MM.1S (cell line): ENCODE measurements at regions not wholly inside any gene's neighbourhood (a gene's known extent, or its start where the extent isn't known, plus 50 kb on each side); places are given as distances from the start of the nearest gene placed in this dataset.

Experiments used
- DNase-seq: peaks from one replicate; pipeline ENCODE4 v3.0.0-alpha.2; 2015
- H2AFZ ChIP-seq: fragments of 300-600 bp; sonication (generic); 2 replicates; pipeline ENCODE4 v1.6.0; 2016; ENCODE audit warnings: antibody characterized with exemption, low read length
- H3F3A ChIP-seq: fragments of 300-600 bp; sonication (generic); 2 replicates; pipeline ENCODE4 v1.6.1; 2016; ENCODE audit warnings: mild to moderate bottlenecking, antibody characterized with exemption, low read length, moderate library complexity, mixed read lengths; ENCODE audit not compliant: insufficient read depth
- H3K27ac ChIP-seq: fragments of 300-600 bp; sonication (generic); 2 replicates; pipeline ENCODE4 v1.5.1; 2016; ENCODE audit warnings: mild to moderate bottlenecking, low read length
- H3K27me3 ChIP-seq: fragments of 300-600 bp; sonication (generic); replicated peaks from 2 replicates; pipeline ENCODE4 v1.6.0; 2016; ENCODE audit warnings: low read length; ENCODE audit not compliant: insufficient read depth
- H3K36me3 ChIP-seq: fragments of 300-600 bp; sonication (generic); replicated peaks from 2 replicates; pipeline ENCODE4 v1.6.1; 2016; ENCODE audit warnings: mild to moderate bottlenecking, low read length, mixed read lengths; ENCODE audit not compliant: insufficient read depth
- H3K4me1 ChIP-seq: fragments of 300-600 bp; sonication (generic); 2 replicates; pipeline ENCODE4 v1.6.1; 2016; ENCODE audit warnings: low read length, mixed read lengths
- H3K4me2 ChIP-seq: fragments of 300-600 bp; sonication (generic); 2 replicates; pipeline ENCODE4 v1.6.0; 2016; ENCODE audit warnings: low read depth, low read length
- H3K4me3 ChIP-seq: fragments of 300-600 bp; sonication (generic); 2 replicates; pipeline ENCODE4 v1.5.1; 2016; ENCODE audit warnings: low read length, mixed read lengths
- H3K79me2 ChIP-seq: fragments of 300-600 bp; sonication (generic); 2 replicates; pipeline ENCODE4 v1.6.1; 2016; ENCODE audit warnings: mixed run types, low read length, mixed read lengths
- H3K9ac ChIP-seq: fragments of 300-600 bp; sonication (generic); 2 replicates; pipeline ENCODE4 v1.6.1; 2016; ENCODE audit warnings: low read length, mixed read lengths
- H3K9me2 ChIP-seq: fragments of 300-600 bp; sonication (generic); replicated peaks from 2 replicates; pipeline ENCODE4 v1.6.1; 2016; ENCODE audit warnings: mild to moderate bottlenecking, low read length, mixed read lengths; ENCODE audit not compliant: insufficient read depth
- H3K9me3 ChIP-seq: fragments of 300-600 bp; sonication (generic); replicated peaks from 2 replicates; pipeline ENCODE4 v1.6.1; 2016; ENCODE audit warnings: mild to moderate bottlenecking, low read length, mixed read lengths; ENCODE audit not compliant: insufficient read depth
- H4K20me1 ChIP-seq: fragments of 300-600 bp; sonication (generic); 2 replicates; pipeline ENCODE4 v1.6.1; 2016; ENCODE audit warnings: mild to moderate bottlenecking, low read length, moderate library complexity, mixed read lengths; ENCODE audit not compliant: insufficient read depth
- EZH2 ChIP-seq: fragments of 300-600 bp; sonication (generic); optimal IDR thresholded peaks from 2 replicates; pipeline ENCODE3; 2017; ENCODE audit warnings: low read depth, mild to moderate bottlenecking, antibody characterized with exemption, low read length, mixed read lengths
- EZH2phosphoT487 ChIP-seq: fragments of 300-600 bp; sonication (generic); IDR thresholded peaks from 2 replicates; pipeline ENCODE4 v1.6.1; 2018; ENCODE audit warnings: antibody characterized with exemption, low read length
- TF ChIP-seq, protein P1 (sequence below): fragments of 300-600 bp; sonication (generic); IDR thresholded peaks from 2 replicates; pipeline ENCODE4 v1.5.1; 2016; ENCODE audit warnings: antibody characterized with exemption, low read length, mixed read lengths

- Histone ChIP-seq H3K9me2 (no peaks in the 10 kb centered on the region), H2AFZ (no peak overlapping the region), H3K9ac (no peak overlapping the region), H3K4me1 (no peaks in the 10 kb centered on the region), H3K79me2 (no peaks in the 10 kb centered on the region), H3K36me3 (no peaks in the 10 kb centered on the region), H3K27me3 (no peaks in the 10 kb centered on the region), H4K20me1 (no peaks in the 10 kb centered on the region), H3F3A (no peaks in the 10 kb centered on the region), H3K9me3 (no peaks in the 10 kb centered on the region), H3K4me2 (no peak overlapping the region), H3K27ac (no peak overlapping the region), H3K4me3 (no peak overlapping the region)
- TF ChIP-seq EZH2phosphoT487 (no peak), EZH2 (no peak)
- TF ChIP-seq, protein P1, sequence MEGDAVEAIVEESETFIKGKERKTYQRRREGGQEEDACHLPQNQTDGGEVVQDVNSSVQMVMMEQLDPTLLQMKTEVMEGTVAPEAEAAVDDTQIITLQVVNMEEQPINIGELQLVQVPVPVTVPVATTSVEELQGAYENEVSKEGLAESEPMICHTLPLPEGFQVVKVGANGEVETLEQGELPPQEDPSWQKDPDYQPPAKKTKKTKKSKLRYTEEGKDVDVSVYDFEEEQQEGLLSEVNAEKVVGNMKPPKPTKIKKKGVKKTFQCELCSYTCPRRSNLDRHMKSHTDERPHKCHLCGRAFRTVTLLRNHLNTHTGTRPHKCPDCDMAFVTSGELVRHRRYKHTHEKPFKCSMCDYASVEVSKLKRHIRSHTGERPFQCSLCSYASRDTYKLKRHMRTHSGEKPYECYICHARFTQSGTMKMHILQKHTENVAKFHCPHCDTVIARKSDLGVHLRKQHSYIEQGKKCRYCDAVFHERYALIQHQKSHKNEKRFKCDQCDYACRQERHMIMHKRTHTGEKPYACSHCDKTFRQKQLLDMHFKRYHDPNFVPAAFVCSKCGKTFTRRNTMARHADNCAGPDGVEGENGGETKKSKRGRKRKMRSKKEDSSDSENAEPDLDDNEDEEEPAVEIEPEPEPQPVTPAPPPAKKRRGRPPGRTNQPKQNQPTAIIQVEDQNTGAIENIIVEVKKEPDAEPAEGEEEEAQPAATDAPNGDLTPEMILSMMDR, result no peak
- DNase-seq, result no peak
Observed at GRCh38 chr2:6750411-6751158, 115.1 kb downstream of the CMPK2 start.

- TF ChIP-seq, protein P1, result no peak
- no peak for TF ChIP-seq EZH2
- TF ChIP-seq EZH2phosphoT487, result no peak
- no peaks in the 10 kb centered on the region for H3K9me3 ChIP-seq
- H3K9me2 ChIP-seq, result no peaks in the 10 kb centered on the region
- H4K20me1 ChIP-seq, result no peaks in the 10 kb centered on the region
- no peak overlapping the region for H3K9ac ChIP-seq
- H3K79me2 ChIP-seq, result no peaks in the 10 kb centered on the region
- H3K4me2 ChIP-seq, result no peak overlapping the region
- no peak overlapping the region for H2AFZ ChIP-seq
- no peaks in the 10 kb centered on the region for H3F3A ChIP-seq
- H3K27me3 ChIP-seq, result no peaks in the 10 kb centered on the region
- DNase-seq, result no peak
- H3K36me3 ChIP-seq, result no peaks in the 10 kb centered on the region
- H3K4me1 ChIP-seq, result no peaks in the 10 kb centered on the region
- no peak overlapping the region for H3K4me3 ChIP-seq
- no peak overlapping the region for H3K27ac ChIP-seq
Observed at GRCh38 chr2:6754419-6754818, 111.3 kb downstream of the CMPK2 start.

DNA sequence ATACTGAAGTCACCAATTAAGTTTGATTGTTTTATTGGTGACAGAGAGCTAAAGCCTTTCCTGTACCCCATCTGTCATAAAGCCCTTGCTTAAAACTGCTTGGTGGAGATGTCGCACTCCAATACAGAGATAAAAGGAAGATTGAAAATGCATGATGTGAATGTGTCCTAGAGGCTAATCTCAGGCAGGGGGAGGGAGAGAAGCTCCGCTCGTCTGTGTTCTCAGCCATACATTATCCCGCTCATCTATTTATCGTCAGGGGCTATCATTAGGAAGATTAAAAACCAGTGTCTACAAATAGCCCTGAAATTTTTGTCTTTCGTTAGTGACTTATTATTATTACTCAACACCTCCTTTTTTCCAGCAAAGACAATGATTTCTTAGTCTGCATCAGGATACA lies 110.3 kb downstream of the CMPK2 start:
- no peaks in the 10 kb centered on the region for H3K36me3 ChIP-seq
- no peak overlapping the region for H3K9ac ChIP-seq
- no peak for DNase-seq
- no peaks in the 10 kb centered on the region for H3F3A ChIP-seq
- no peak overlapping the region for H3K27ac ChIP-seq
- H3K79me2 ChIP-seq, result no peaks in the 10 kb centered on the region
- no peak overlapping the region for H3K4me3 ChIP-seq
- no peaks in the 10 kb centered on the region for H4K20me1 ChIP-seq
- no peak overlapping the region for H2AFZ ChIP-seq
- H3K9me2 ChIP-seq, result no peaks in the 10 kb centered on the region
- H3K4me1 ChIP-seq, result no peaks in the 10 kb centered on the region
- H3K27me3 ChIP-seq, result no peaks in the 10 kb centered on the region
- no peak for TF ChIP-seq EZH2phosphoT487
- no peak for TF ChIP-seq EZH2
- TF ChIP-seq, protein P1, result no peak
- no peak overlapping the region for H3K4me2 ChIP-seq
- H3K9me3 ChIP-seq, result no peaks in the 10 kb centered on the region
